ENCODE measurements at regions not wholly inside any gene's neighbourhood (a gene's known extent, or its start where the extent isn't known, plus 50 kb on each side); places are given as distances from the start of the nearest gene placed in this dataset.

- WGBS (ENCODE audit: insufficient coverage), result 40% methylated on average over 1 of the region's 2 CpGs
- Histone ChIP-seq H4K20me1 (ENCODE audit: control insufficient read depth, insufficient read depth, low read length, poor library complexity, severe bottlenecking) (no peaks in the 10 kb centered on the region), H3K4me2 (replicated peaks; ENCODE audit: low read depth, low read length, poor library complexity, severe bottlenecking) (no peak overlapping the region), H3K9ac (ENCODE audit: low read length) (no peak overlapping the region), H3K36me3 (replicated peaks in 1 of 2; ENCODE audit: control extremely low read depth in 1 of 2, control insufficient read depth in 1 of 2, extremely low read depth in 1 of 2, insufficient read depth in 2 of 2, low read length in 1 of 2) (no peaks in the 10 kb centered on the region), H3K4me1 (ENCODE audit: control insufficient read depth in 2 of 2, insufficient read depth in 2 of 2, low read length in 2 of 2) (no peaks in the 10 kb centered on the region), H3K79me2 (ENCODE audit: control insufficient read depth, insufficient read depth, low read length) (no peaks in the 10 kb centered on the region), H3K27me3 (replicated peaks in 1 of 4; ENCODE audit: control extremely low read depth in 1 of 4, control insufficient read depth in 3 of 4, insufficient read depth in 4 of 4, low read length in 3 of 4) (no peaks in the 10 kb centered on the region), H3K4me3 (ENCODE audit: control extremely low read depth in 1 of 5, extremely low read depth in 1 of 5, insufficient read depth in 1 of 5, low read depth in 2 of 5, low read length in 4 of 5) (no peak overlapping the region), H3K9me3 (ENCODE audit: control extremely low read depth in 1 of 3, control insufficient read depth in 2 of 3, insufficient read depth in 1 of 3, low read length in 2 of 3) (no peaks in the 10 kb centered on the region), H3K27ac (ENCODE audit: low read length in 2 of 2) (no peak overlapping the region), H2AFZ (ENCODE audit: insufficient read depth, low read depth, low read length, poor library complexity, severe bottlenecking) (no peak overlapping the region)
- no peak for ATAC-seq (ENCODE audit: low read depth)
- Mint-ChIP-seq H3K4me1 (no peaks in the 10 kb centered on the region), H3K27ac (no peak overlapping the region), H3K9me3 (ENCODE audit: insufficient read depth) (no peaks in the 10 kb centered on the region), H3K27me3 (peaks cover 17% of the 10 kb centered on the region), H3K4me3 (no peak overlapping the region)
- intact Hi-C loops (cut with micrococcal nuclease), result no loop called here
- ChIA-PET POLR2A (no interaction called here), CTCF (no interaction called here)
- no peak for DNase-seq
- TF ChIP-seq CTCF (IDR thresholded peaks at IDR 0.05) (no peak), EZH2 (IDR thresholded peaks at IDR 0.05; ENCODE audit: borderline replicate concordance, insufficient read depth, low read depth, low read length, poor library complexity, severe bottlenecking) (no peak)
Measured at GRCh38 chr4:89563431-89563830, 255.8 kb upstream of the GPRIN3 start.

GRCh38 chr4:89562746-89563145 is 255.1 kb upstream of the GPRIN3 start:
- ATAC-seq (ENCODE audit: low read depth), result no peak
- no peaks in the 10 kb centered on the region for H3K9me3 Mint-ChIP-seq (ENCODE audit: insufficient read depth)

More at GRCh38 chr4:89562746-89563145, 255.1 kb upstream of the GPRIN3 start:
- H3K9ac ChIP-seq (ENCODE audit: low read length), result no peak overlapping the region
- intact Hi-C loops (cut with micrococcal nuclease), result no loop called here
- no peak overlapping the region for H3K4me3 ChIP-seq (ENCODE audit: control extremely low read depth in 1 of 5, extremely low read depth in 1 of 5, insufficient read depth in 1 of 5, low read depth in 2 of 5, low read length in 4 of 5)
- no peak overlapping the region for H2AFZ ChIP-seq (ENCODE audit: insufficient read depth, low read depth, low read length, poor library complexity, severe bottlenecking)
- H3K4me1 ChIP-seq (ENCODE audit: control insufficient read depth in 2 of 2, insufficient read depth in 2 of 2, low read length in 2 of 2), result no peaks in the 10 kb centered on the region
- no peaks in the 10 kb centered on the region for H3K79me2 ChIP-seq (ENCODE audit: control insufficient read depth, insufficient read depth, low read length)
- TF ChIP-seq EZH2 (IDR thresholded peaks at IDR 0.05; ENCODE audit: borderline replicate concordance, insufficient read depth, low read depth, low read length, poor library complexity, severe bottlenecking) (no peak), CTCF (IDR thresholded peaks at IDR 0.05) (no peak)
- DNase-seq, result no peak
- Mint-ChIP-seq H3K27ac (no peak overlapping the region), H3K4me1 (no peaks in the 10 kb centered on the region), H3K27me3 (peaks cover 14% of the 10 kb centered on the region), H3K4me3 (no peak overlapping the region)
- ChIA-PET POLR2A (no interaction called here), CTCF (no interaction called here)
- no peak overlapping the region for H3K27ac ChIP-seq (ENCODE audit: low read length in 2 of 2)
- no peaks in the 10 kb centered on the region for H3K27me3 ChIP-seq (replicated peaks in 1 of 4; ENCODE audit: control extremely low read depth in 1 of 4, control insufficient read depth in 3 of 4, insufficient read depth in 4 of 4, low read length in 3 of 4)
- H4K20me1 ChIP-seq (ENCODE audit: control insufficient read depth, insufficient read depth, low read length, poor library complexity, severe bottlenecking), result no peaks in the 10 kb centered on the region
- no peaks in the 10 kb centered on the region for H3K9me3 ChIP-seq (ENCODE audit: control extremely low read depth in 1 of 3, control insufficient read depth in 2 of 3, insufficient read depth in 1 of 3, low read length in 2 of 3)
- WGBS (ENCODE audit: insufficient coverage), result no CpG with 5 or more reads among the region's 3 CpGs
- no peak overlapping the region for H3K4me2 ChIP-seq (replicated peaks; ENCODE audit: low read depth, low read length, poor library complexity, severe bottlenecking)
- H3K36me3 ChIP-seq (replicated peaks in 1 of 2; ENCODE audit: control extremely low read depth in 1 of 2, control insufficient read depth in 1 of 2, extremely low read depth in 1 of 2, insufficient read depth in 2 of 2, low read length in 1 of 2), result no peaks in the 10 kb centered on the region
